Fibroblast of pulmonary artery (primary cell): ENCODE measurements at regions not wholly inside any gene's neighbourhood (a gene's known extent, or its start where the extent isn't known, plus 50 kb on each side); places are given as distances from the start of the nearest gene placed in this dataset.

ENCODE experiments used
- DNase-seq: peaks from one replicate; pipeline ENCODE4 v3.0.0-alpha.2; 2010; ENCODE audit warnings: low read depth
- H3K4me3 ChIP-seq: replicated peaks from 2 replicates; pipeline ENCODE4 v1.5.1; 2011; ENCODE audit warnings: low read depth, mild to moderate bottlenecking, control low read depth, low read length, moderate library complexity
- CTCF ChIP-seq: IDR thresholded peaks from 2 replicates; pipeline ENCODE4 v1.5.1; 2011; ENCODE audit warnings: mild to moderate bottlenecking, control low read depth, low read length, inconsistent platforms; ENCODE audit errors: missing control alignments

GRCh38 chr15:35834866-35835265 is 288.9 kb upstream of the DPH6 start:
- DNase-seq = no peak

GRCh38 chr15:35838424-35839111 is 292.6 kb upstream of the DPH6 start:
- DNase-seq = no peak
- TF ChIP-seq CTCF = no peak
- H3K4me3 ChIP-seq = no peak overlapping the region

More at GRCh38 chr15:35834866-35835265, 288.9 kb upstream of the DPH6 start:
- TF ChIP-seq CTCF = no peak
- H3K4me3 ChIP-seq = no peak overlapping the region

GRCh38 chr15:35842631-35843030 is 296.7 kb upstream of the DPH6 start:
- TF ChIP-seq CTCF = no peak
- no peak overlapping the region for H3K4me3 ChIP-seq
- DNase-seq = no peak

GRCh38 chr15:35843498-35843897 is 297.5 kb upstream of the DPH6 start:
- DNase-seq = no peak
- no peak for TF ChIP-seq CTCF

GRCh38 chr15:35850284-35850683 is 304.3 kb upstream of the DPH6 start:
- no peak for TF ChIP-seq CTCF
- no peak for DNase-seq
- H3K4me3 ChIP-seq = no peak overlapping the region

More at GRCh38 chr15:35843498-35843897, 297.5 kb upstream of the DPH6 start:
- H3K4me3 ChIP-seq = no peak overlapping the region

- no peak for TF ChIP-seq CTCF
- H3K4me3 ChIP-seq = no peak overlapping the region
- DNase-seq = no peak
Observed at GRCh38 chr15:35851491-35851890, 305.5 kb upstream of the DPH6 start.
